ENCODE measurements at regions not wholly inside any gene's neighbourhood (a gene's known extent, or its start where the extent isn't known, plus 50 kb on each side); places are given as distances from the start of the nearest gene placed in this dataset.
"Not testable (repeated sequence)": the region's sequence is repeated elsewhere in the genome, so short reads cannot be mapped to it uniquely, and the experiment has no call there.

DNA sequence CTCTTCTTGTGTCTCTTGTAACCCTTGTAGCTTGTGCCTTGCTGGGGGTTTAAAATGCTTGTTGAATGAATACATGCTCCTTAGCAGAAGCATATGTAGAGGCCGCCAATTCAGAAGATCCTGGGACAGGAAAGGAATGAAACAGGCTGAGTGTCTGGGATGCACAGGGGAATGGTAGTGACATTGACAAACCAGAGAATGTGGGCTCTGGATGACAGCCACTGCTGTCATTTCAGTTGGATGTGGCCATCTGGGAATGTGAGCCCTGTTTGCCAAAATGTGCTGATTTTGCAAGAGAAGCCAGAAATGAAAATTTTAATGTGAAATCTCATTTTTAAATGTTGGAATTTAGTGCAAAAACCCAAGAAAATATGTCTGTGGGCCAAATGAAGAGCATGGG lies 136.8 kb downstream of the DACT1 start:
- Histone ChIP-seq H3K23ac (ENCODE audit: insufficient read length) (no peak overlapping the region), H3K4me3 (ENCODE audit: extremely low read depth in 1 of 4, insufficient read depth in 2 of 4, low read depth in 3 of 4, low read length in 4 of 4) (no peak overlapping the region), H4K20me1 (replicated peaks in 1 of 2; ENCODE audit: control insufficient read depth in 1 of 2, insufficient read depth in 2 of 2, low read length in 2 of 2) (no peaks in the 10 kb centered on the region), H3K79me1 (ENCODE audit: low read depth, low read length) (no peaks in the 10 kb centered on the region), H3K4me2 (ENCODE audit: insufficient read depth in 1 of 2, low read depth in 2 of 2, low read length in 2 of 2) (no peak overlapping the region), H3K56ac (replicated peaks; ENCODE audit: insufficient read length, low read depth, low read length) (no peak overlapping the region), H2BK5ac (ENCODE audit: low read depth, low read length) (no peak overlapping the region), H3K27ac (ENCODE audit: low read depth, low read length) (no peak overlapping the region), H4K5ac (ENCODE audit: insufficient read length, low read depth, low read length) (no peak overlapping the region), H3K4me1 (replicated peaks in 1 of 4; ENCODE audit: control insufficient read depth in 3 of 4, insufficient read depth in 4 of 4, low read length in 3 of 4) (peaks cover 0 to 12% (median 10%) of the 10 kb centered on the region in 4 experiments; a peak in 4 of 7 replicates), H3K9ac (replicated peaks in 1 of 4; ENCODE audit: extremely low read depth in 1 of 4, low read depth in 3 of 4, low read length in 3 of 4) (no peak overlapping the region), H3K4ac (replicated peaks; ENCODE audit: insufficient read length, low read depth, low read length) (no peak overlapping the region), H2BK20ac (ENCODE audit: low read length) (no peak overlapping the region), H4K91ac (replicated peaks; ENCODE audit: insufficient read length, low read length) (no peak overlapping the region), H3K14ac (ENCODE audit: insufficient read length) (no peak overlapping the region), H3K23me2 (ENCODE audit: low read depth, low read length) (no peaks in the 10 kb centered on the region; the same call in 1 of the 2 replicates), H3K79me2 (ENCODE audit: control insufficient read depth in 1 of 2, insufficient read depth in 2 of 2, low read length in 2 of 2) (no peaks in the 10 kb centered on the region), H3K18ac (ENCODE audit: extremely low read depth, low read length) (no peak overlapping the region), H2BK120ac (replicated peaks; ENCODE audit: low read depth, low read length) (no peak overlapping the region), H3K9me3 (ENCODE audit: insufficient read depth in 2 of 2, low read depth in 1 of 2, low read length in 1 of 2) (peaks cover 0 to 4% of the 10 kb centered on the region in 2 experiments; a peak in 1 of 4 replicates), H3K36me3 (ENCODE audit: control insufficient read depth in 2 of 4, insufficient read depth in 4 of 4, low read length in 3 of 4) (no peaks in the 10 kb centered on the region), H2BK15ac (ENCODE audit: low read length) (no peak overlapping the region), H2BK12ac (ENCODE audit: low read depth, low read length) (no peak overlapping the region), H3K27me3 (replicated peaks in 1 of 4; ENCODE audit: control insufficient read depth in 3 of 4, extremely low read depth in 1 of 4, insufficient read depth in 3 of 4, low read length in 3 of 4) (peaks cover 0 to 3% (median 2%) of the 10 kb centered on the region in 4 experiments; a peak in 3 of 7 replicates), H2AFZ (ENCODE audit: low read length) (no peak overlapping the region), H4K8ac (ENCODE audit: extremely low read depth, insufficient read depth, low read length) (no peak overlapping the region), H2AK5ac (ENCODE audit: low read depth, low read length) (no peak overlapping the region)
- ChIA-PET POLR2A (ENCODE audit: partially characterized antibody) (no interaction called here), CTCF (ENCODE audit: partially characterized antibody) (interaction anchor here (0.6 kb wide), 1 partner anchor 16 kb away, joined by 4 read pairs; no protein-coding TSS in a partner anchor)
- WGBS, 2 experiments (ENCODE audit: extremely low coverage in 1 of 2, insufficient coverage in 1 of 2, insufficient read length in 1 of 2, insufficient replicate concordance in 2 of 2, low coverage in 1 of 2, low lambda C conversion rate in 2 of 2, missing lambda C conversion rate in 1 of 2) = 100% methylated on average over 1 of the region's 1 CpG; no CpG with 5 or more reads in 1 of the 2 experiments
- TF ChIP-seq JUN (IDR thresholded peaks at IDR 0.05; ENCODE audit: low read depth, low read length) = no peak
- TF ChIP-seq YY1 (IDR thresholded peaks at IDR 0.05; ENCODE audit: low read depth, low read length) = no peak
- FAIRE-seq (no peak), DNase-seq (ENCODE audit: low read depth in 1 of 2, low spot score in 2 of 2) (no peak)

- not testable (repeated sequence) for H2AFZ ChIP-seq (ENCODE audit: low read length)
- peaks cover 0 to 12% (median 10%) of the 10 kb centered on the region in 4 experiments; a peak in 4 of 7 replicates for H3K4me1 ChIP-seq (replicated peaks in 1 of 4; ENCODE audit: control insufficient read depth in 3 of 4, insufficient read depth in 4 of 4, low read length in 3 of 4)
- WGBS, 2 experiments (ENCODE audit: extremely low coverage in 1 of 2, insufficient coverage in 1 of 2, insufficient read length in 1 of 2, insufficient replicate concordance in 2 of 2, low coverage in 1 of 2, low lambda C conversion rate in 2 of 2, missing lambda C conversion rate in 1 of 2) = 84% methylated on average over 4 of the region's 4 CpGs; no CpG with 5 or more reads in 1 of the 2 experiments
These were observed 137.4 kb downstream of the DACT1 start for GRCh38 chr14:58775130-58775529.

More at GRCh38 chr14:58775130-58775529, 137.4 kb downstream of the DACT1 start:
- H4K20me1 ChIP-seq (replicated peaks in 1 of 2; ENCODE audit: control insufficient read depth in 1 of 2, insufficient read depth in 2 of 2, low read length in 2 of 2); H3K36me3 ChIP-seq (ENCODE audit: control insufficient read depth in 2 of 4, insufficient read depth in 4 of 4, low read length in 3 of 4); DNase-seq (ENCODE audit: low read depth in 1 of 2, low spot score in 2 of 2); POLR2A ChIA-PET (ENCODE audit: partially characterized antibody); H2BK20ac ChIP-seq (ENCODE audit: low read length); H3K27me3 ChIP-seq (replicated peaks in 1 of 4; ENCODE audit: control insufficient read depth in 3 of 4, extremely low read depth in 1 of 4, insufficient read depth in 3 of 4, low read length in 3 of 4); H3K23me2 ChIP-seq (ENCODE audit: low read depth, low read length); H2BK5ac ChIP-seq (ENCODE audit: low read depth, low read length); H4K91ac ChIP-seq (replicated peaks; ENCODE audit: insufficient read length, low read length); H3K9ac ChIP-seq (replicated peaks in 1 of 4; ENCODE audit: extremely low read depth in 1 of 4, low read depth in 3 of 4, low read length in 3 of 4); H3K79me1 ChIP-seq (ENCODE audit: low read depth, low read length); H3K4ac ChIP-seq (replicated peaks; ENCODE audit: insufficient read length, low read depth, low read length); H3K4me3 ChIP-seq (ENCODE audit: extremely low read depth in 1 of 4, insufficient read depth in 2 of 4, low read depth in 3 of 4, low read length in 4 of 4); H3K18ac ChIP-seq (ENCODE audit: extremely low read depth, low read length); H4K5ac ChIP-seq (ENCODE audit: insufficient read length, low read depth, low read length); H3K27ac ChIP-seq (ENCODE audit: low read depth, low read length); H3K4me2 ChIP-seq (ENCODE audit: insufficient read depth in 1 of 2, low read depth in 2 of 2, low read length in 2 of 2); H4K8ac ChIP-seq (ENCODE audit: extremely low read depth, insufficient read depth, low read length); H2AK5ac ChIP-seq (ENCODE audit: low read depth, low read length); H2BK120ac ChIP-seq (replicated peaks; ENCODE audit: low read depth, low read length); H3K9me3 ChIP-seq (ENCODE audit: insufficient read depth in 2 of 2, low read depth in 1 of 2, low read length in 1 of 2); H3K14ac ChIP-seq (ENCODE audit: insufficient read length); H3K79me2 ChIP-seq (ENCODE audit: control insufficient read depth in 1 of 2, insufficient read depth in 2 of 2, low read length in 2 of 2); H2BK12ac ChIP-seq (ENCODE audit: low read depth, low read length); H2BK15ac ChIP-seq (ENCODE audit: low read length); H3K56ac ChIP-seq (replicated peaks; ENCODE audit: insufficient read length, low read depth, low read length); H3K23ac ChIP-seq (ENCODE audit: insufficient read length); FAIRE-seq: not testable (repeated sequence)
- CTCF ChIA-PET (ENCODE audit: partially characterized antibody) = interaction anchor here (1.7 kb wide), 1 partner anchor 13 kb away, joined by 4 read pairs; no protein-coding TSS in a partner anchor
